ENCODE measurements at regions not wholly inside any gene's neighbourhood (a gene's known extent, or its start where the extent isn't known, plus 50 kb on each side); places are given as distances from the start of the nearest gene placed in this dataset.

- no peak for DNase-seq
Measured at GRCh38 chr10:54940418-54940817, 139.4 kb upstream of the PCDH15 start.

GRCh38 chr10:54914049-54914448, 113.0 kb upstream of the PCDH15 start:
- DNase-seq, result no peak

- DNase-seq, result no peak
Measured at GRCh38 chr10:54909165-54909564, 108.1 kb upstream of the PCDH15 start.

GRCh38 chr10:54908019-54908418, 107.0 kb upstream of the PCDH15 start:
- DNase-seq, result no peak

- no peak for DNase-seq
Measured at GRCh38 chr10:54906940-54907339, 105.9 kb upstream of the PCDH15 start.

- DNase-seq, result no peak
Measured at GRCh38 chr10:54905578-54906192, 104.7 kb upstream of the PCDH15 start.

GRCh38 chr10:54904833-54905232, 103.8 kb upstream of the PCDH15 start:
- no peak for DNase-seq

GRCh38 chr10:54903745-54904144, 102.7 kb upstream of the PCDH15 start:
- DNase-seq, result no peak

GRCh38 chr10:54900584-54900983, 99.6 kb upstream of the PCDH15 start:
- no peak for DNase-seq

- DNase-seq, result no peak
Measured at GRCh38 chr10:54880996-54881395, 80.0 kb upstream of the PCDH15 start.

GRCh38 chr10:54869022-54869421, 68.0 kb upstream of the PCDH15 start:
- no peak for DNase-seq

- no peak for DNase-seq
Measured at GRCh38 chr10:54866666-54867065, 65.6 kb upstream of the PCDH15 start.

- DNase-seq, result no peak
Measured at GRCh38 chr10:54854843-54855242, 53.8 kb upstream of the PCDH15 start.

- no peak for DNase-seq
Measured at GRCh38 chr10:54854389-54854788, 53.4 kb upstream of the PCDH15 start.

- no peak for DNase-seq
Measured at GRCh38 chr10:54853883-54854282, 52.9 kb upstream of the PCDH15 start.
